Astrocyte (in vitro differentiated cells and primary cell): ENCODE measurements at regions not wholly inside any gene's neighbourhood (a gene's known extent, or its start where the extent isn't known, plus 50 kb on each side); places are given as distances from the start of the nearest gene placed in this dataset.

ENCODE experiments used
- CTCF ChIP-seq: IDR thresholded peaks from 2 replicates; pipeline ENCODE4 v1.5.1; 2011; ENCODE audit warnings: low read depth, mild to moderate bottlenecking, inconsistent platforms, low read length, moderate library complexity; ENCODE audit not compliant: insufficient read depth
- EZH2 ChIP-seq: IDR thresholded peaks from 2 replicates; pipeline ENCODE4 v1.6.1; 2012; ENCODE audit warnings: mild to moderate bottlenecking, low read length, inconsistent platforms; ENCODE audit not compliant: insufficient read depth

GRCh38 chr4:189823591-189823990 lies 117.1 kb upstream of the FRG1 start:
- TF ChIP-seq CTCF, result no peak
- no peak for TF ChIP-seq EZH2
